Aorta (tissue), 5 donors: ENCODE measurements at regions not wholly inside any gene's neighbourhood (a gene's known extent, or its start where the extent isn't known, plus 50 kb on each side); places are given as distances from the start of the nearest gene placed in this dataset.

ENCODE experiments used
- ATAC-seq: fragments of 200-7000 bp; cut with Tn5 transposase; one replicate; pipeline ENCODE4 v1.9.1; 2022; ENCODE audit warnings: moderate library complexity; ENCODE audit not compliant: low FRiP score
- DNase-seq, 2 donors: peaks; one replicate each; pipeline ENCODE4 v3.0.0-alpha.2; 2020
- H3K27ac ChIP-seq, 2 donors: one replicate each; pipeline ENCODE4 v1.5.1; 2013; ENCODE audit warnings: low read length in 2 of 2, mild to moderate bottlenecking in 2 of 2, moderate library complexity in 2 of 2, control low read depth in 1 of 2, inconsistent platforms in 1 of 2, low read depth in 1 of 2
- H3K27me3 ChIP-seq, 2 donors: one replicate each; pipeline ENCODE4 v1.6.1; 2013; ENCODE audit warnings: control low read depth in 1 of 2, low read length in 1 of 2, mild to moderate bottlenecking in 1 of 2, moderate library complexity in 1 of 2; ENCODE audit not compliant: insufficient read depth in 2 of 2, control insufficient read depth in 1 of 2
- H3K36me3 ChIP-seq, 2 donors: one replicate each; pipeline ENCODE4 v1.6.1; 2013; ENCODE audit warnings: control low read depth in 1 of 2, low read length in 1 of 2, mild to moderate bottlenecking in 1 of 2; ENCODE audit not compliant: insufficient read depth in 2 of 2, control insufficient read depth in 1 of 2
- H3K4me1 ChIP-seq, 2 donors: one replicate each; pipeline ENCODE4 v1.6.1; 2013; ENCODE audit warnings: low read length in 2 of 2, control low read depth in 1 of 2, mild to moderate bottlenecking in 1 of 2, moderate library complexity in 1 of 2; ENCODE audit not compliant: insufficient read depth in 2 of 2, control insufficient read depth in 1 of 2
- H3K4me3 ChIP-seq, 2 donors: one replicate each; pipeline ENCODE4 v1.5.1; 2013; ENCODE audit warnings: low read length in 2 of 2, control low read depth in 1 of 2, mild to moderate bottlenecking in 1 of 2
- H3K9me3 ChIP-seq: one replicate; pipeline ENCODE4 v1.6.1; 2013; ENCODE audit warnings: mild to moderate bottlenecking, low read length; ENCODE audit not compliant: control insufficient read depth
- WGBS, 2 donors: extraction: QIAGEN DNeasy Blood & Tissue Kit; methylation state at CpG; one replicate each; pipeline ENCODE4 v1.1.7; 2013; 5-methylcytosine and 5-hydroxymethylcytosine counted together
- intact Hi-C, 2 donors: fragments of 100-400 bp; cut with DNase I; formaldehyde crosslinking; loops; one replicate each; pipeline versions ENCODE4 v1.14.2 to v1.15.0; 2022
- donor health status: healthy with polysubstance abuse.
- donor health status: Bipolar disorder and iron deficiency.
- donor health status: DM: no; HTN: no; CAD: no.
- donor health status: DM: no; HTN: no; CAD: no.
- donor health status: DM: yes; HTN: yes; CAD: no.

DNA sequence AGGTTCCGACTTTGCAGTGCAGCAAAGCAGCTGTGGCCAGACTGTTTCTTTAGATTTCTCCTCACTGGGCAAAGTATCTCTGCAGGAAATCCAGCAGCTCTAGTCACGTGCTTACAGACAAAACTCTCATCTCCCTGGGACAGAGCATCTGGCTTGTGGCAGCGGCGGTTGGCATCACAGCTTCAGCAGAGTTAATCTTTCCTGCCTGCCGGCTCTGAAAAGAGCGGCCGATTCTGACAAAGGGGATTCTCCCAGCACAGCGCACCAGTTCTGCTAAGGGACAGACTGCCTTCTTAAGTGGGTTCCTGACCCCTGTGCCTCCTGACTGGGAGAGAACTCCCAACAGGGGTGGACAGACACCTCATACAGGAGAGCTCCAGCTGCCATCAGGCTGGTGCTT, 1357.3 kb upstream of the TENM4 start:
- H3K27me3 ChIP-seq = no peaks in the 10 kb centered on the region
- WGBS, 2 donors = 64 to 66% methylated on average over 8 of the region's 8 CpGs
- no peak overlapping the region for H3K4me3 ChIP-seq
- no peaks in the 10 kb centered on the region for H3K4me1 ChIP-seq
- DNase-seq (no peak), ATAC-seq (no peak)
- H3K27ac ChIP-seq = no peak overlapping the region
- H3K9me3 ChIP-seq = peaks cover 4% of the 10 kb centered on the region
- intact Hi-C loops = no loop called here
- no peaks in the 10 kb centered on the region for H3K36me3 ChIP-seq

DNA sequence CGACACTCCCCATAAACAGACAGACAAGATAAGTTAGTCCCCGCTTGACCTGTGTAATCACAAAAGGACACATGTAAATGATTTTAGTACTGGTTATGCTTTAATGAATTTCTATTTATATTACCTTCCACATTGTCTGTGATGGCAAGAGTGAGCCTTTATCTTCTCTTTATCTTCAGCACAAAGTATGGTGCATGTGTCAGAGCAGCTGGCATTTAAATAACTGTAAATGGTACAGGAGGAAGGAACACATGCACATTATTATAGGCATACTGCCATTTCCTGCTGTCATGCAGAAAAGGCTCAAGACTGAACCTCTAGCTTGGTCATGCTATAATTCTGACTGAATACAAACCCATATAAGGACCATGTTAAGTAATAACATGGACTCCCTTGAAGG, 1342.7 kb upstream of the TENM4 start:
- Histone ChIP-seq H3K27me3 (no peaks in the 10 kb centered on the region), H3K9me3 (no peaks in the 10 kb centered on the region), H3K27ac (no peak overlapping the region), H3K36me3 (no peaks in the 10 kb centered on the region), H3K4me3 (no peak overlapping the region), H3K4me1 (no peaks in the 10 kb centered on the region)
- ATAC-seq (no peak), DNase-seq (no peak)
- WGBS, 2 donors = 81 to 86% methylated on average over 2 of the region's 2 CpGs
- intact Hi-C loops = no loop called here

DNA sequence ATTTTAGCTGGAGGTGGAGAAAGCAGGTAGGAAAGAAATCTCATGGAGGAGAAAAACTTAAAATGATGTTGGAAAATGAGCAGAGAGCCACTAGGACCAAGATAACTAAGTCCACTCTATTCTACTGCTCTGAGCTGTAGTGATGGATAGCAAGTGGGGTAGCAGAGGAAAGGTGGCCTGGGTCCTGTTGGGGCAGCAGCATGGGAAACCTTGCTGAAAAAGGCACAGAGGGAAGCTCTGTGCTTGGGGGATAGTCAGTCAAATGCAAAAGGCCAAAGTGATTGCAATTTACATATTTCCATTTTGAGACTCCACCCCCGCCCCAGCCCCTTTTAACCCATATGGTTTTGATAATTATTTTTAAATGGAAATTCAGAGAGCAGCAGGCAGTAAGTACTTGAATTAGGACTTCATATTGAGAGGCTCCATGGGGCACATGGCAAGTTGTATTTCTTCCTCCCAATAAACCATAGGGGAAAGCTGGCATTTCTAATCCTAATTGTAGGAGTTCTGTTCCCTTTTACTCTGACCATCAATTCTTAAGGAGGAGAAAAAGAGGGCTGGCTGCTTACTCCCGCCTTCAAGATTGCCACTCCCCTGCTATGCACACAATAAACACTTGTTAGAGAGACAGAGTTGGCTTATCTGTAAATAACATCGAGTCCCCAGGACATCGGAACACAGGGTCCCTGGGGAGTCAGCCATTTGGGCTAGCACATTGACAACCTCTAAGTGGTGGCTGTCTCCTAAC, 1341.5 kb upstream of the TENM4 start:
- Histone ChIP-seq H3K4me1 (no peaks in the 10 kb centered on the region), H3K27ac (no peak overlapping the region), H3K4me3 (no peak overlapping the region), H3K36me3 (no peaks in the 10 kb centered on the region), H3K9me3 (no peaks in the 10 kb centered on the region), H3K27me3 (no peaks in the 10 kb centered on the region)
- no peak for ATAC-seq
- 44 to 50% methylated on average over 4 of the region's 4 CpGs for WGBS, 2 donors
- no peak for DNase-seq
- intact Hi-C loops = no loop called here

DNA sequence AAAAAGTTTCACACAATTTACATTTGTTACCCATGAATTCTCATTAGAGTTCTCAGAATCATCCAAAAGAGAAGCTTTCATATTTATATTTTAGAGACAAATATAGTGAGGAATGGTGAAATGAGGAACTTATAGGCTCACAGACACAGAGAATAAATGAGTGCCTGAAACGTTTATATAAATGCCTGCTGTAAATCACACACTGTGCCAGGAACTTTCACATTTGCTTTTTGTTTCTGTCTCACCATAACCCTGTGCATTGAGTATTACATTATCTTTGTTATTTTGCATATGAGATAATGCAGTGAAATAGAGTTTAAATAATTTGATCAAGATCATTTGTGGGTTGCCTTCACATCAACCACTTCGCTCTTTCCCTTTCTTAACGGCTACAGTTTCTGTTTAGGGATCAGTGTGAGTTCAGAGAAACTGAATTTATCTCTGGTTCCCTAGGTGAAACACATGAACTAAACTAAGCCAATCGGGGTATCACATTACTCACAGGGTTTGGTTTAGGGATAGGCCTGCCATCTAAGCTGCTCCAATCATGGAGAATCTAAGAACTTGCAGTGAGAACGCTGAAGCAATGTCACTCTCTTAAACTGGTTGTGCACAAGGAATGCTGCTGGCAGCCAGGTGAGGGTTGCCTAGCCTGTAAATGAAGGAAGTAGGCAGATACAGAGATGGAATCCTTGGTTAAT, 1339.2 kb upstream of the TENM4 start:
- H3K9me3 ChIP-seq = no peaks in the 10 kb centered on the region
- H3K27me3 ChIP-seq = no peaks in the 10 kb centered on the region
- intact Hi-C loops = no loop called here
- DNase-seq = no peak
- H3K4me3 ChIP-seq = no peak overlapping the region
- H3K27ac ChIP-seq = no peak overlapping the region
- ATAC-seq = no peak
- H3K36me3 ChIP-seq = no peaks in the 10 kb centered on the region
- no peaks in the 10 kb centered on the region for H3K4me1 ChIP-seq
- 31 to 37% methylated on average over 5 of the region's 5 CpGs for WGBS, 2 donors

DNA sequence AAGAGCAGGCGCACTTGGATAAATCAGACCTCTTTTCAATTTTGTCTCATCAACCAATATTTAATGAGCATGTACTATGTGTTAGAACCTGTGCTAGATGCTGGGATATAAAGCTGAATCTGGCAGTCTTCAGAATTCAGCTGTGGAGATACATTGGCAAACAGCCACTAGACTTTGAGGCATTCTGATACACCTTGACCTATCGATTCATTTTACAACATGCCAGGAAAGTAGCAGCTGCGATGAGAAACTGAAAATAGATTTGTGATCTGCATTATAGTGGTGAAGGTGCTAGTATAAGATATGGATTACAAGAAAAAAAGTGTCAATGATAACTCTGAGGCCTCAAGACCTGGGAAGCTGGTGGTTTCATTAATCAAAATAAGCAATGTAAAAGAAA, 1338.1 kb upstream of the TENM4 start:
- no peaks in the 10 kb centered on the region for H3K27me3 ChIP-seq
- 87 to 90% methylated on average over 3 of the region's 3 CpGs for WGBS, 2 donors
- H3K4me3 ChIP-seq = no peak overlapping the region
- intact Hi-C loops = no loop called here
- ATAC-seq (no peak), DNase-seq (no peak)
- no peak overlapping the region for H3K27ac ChIP-seq
- no peaks in the 10 kb centered on the region for H3K36me3 ChIP-seq
- H3K9me3 ChIP-seq = no peaks in the 10 kb centered on the region
- H3K4me1 ChIP-seq = no peaks in the 10 kb centered on the region

DNA sequence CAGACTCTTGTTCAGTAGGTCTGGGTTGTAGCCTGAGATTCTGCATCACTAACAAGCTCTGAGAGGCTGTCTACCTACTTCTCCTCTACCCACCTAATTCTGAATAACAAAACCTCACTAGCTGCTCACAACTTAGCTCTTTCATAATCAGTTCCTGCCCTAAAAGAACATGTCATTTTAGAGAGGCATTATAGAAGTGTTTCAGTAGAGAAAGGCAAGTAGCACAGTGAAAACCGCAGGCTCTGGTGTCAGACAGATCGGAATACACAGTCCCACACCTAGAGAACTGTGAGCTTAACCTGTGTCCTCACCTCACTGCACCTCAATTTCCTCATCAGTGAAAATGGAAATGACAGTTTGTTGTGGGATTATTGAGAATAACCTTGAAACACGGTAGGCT, 1337.6 kb upstream of the TENM4 start:
- H3K27ac ChIP-seq = no peak overlapping the region
- no peak overlapping the region for H3K4me3 ChIP-seq
- no peaks in the 10 kb centered on the region for H3K9me3 ChIP-seq
- no peak for ATAC-seq
- no peak for DNase-seq
- no peaks in the 10 kb centered on the region for H3K27me3 ChIP-seq
- 77 to 81% methylated on average over 3 of the region's 3 CpGs for WGBS, 2 donors
- intact Hi-C loops = no loop called here
- H3K4me1 ChIP-seq = no peaks in the 10 kb centered on the region
- no peaks in the 10 kb centered on the region for H3K36me3 ChIP-seq

DNA sequence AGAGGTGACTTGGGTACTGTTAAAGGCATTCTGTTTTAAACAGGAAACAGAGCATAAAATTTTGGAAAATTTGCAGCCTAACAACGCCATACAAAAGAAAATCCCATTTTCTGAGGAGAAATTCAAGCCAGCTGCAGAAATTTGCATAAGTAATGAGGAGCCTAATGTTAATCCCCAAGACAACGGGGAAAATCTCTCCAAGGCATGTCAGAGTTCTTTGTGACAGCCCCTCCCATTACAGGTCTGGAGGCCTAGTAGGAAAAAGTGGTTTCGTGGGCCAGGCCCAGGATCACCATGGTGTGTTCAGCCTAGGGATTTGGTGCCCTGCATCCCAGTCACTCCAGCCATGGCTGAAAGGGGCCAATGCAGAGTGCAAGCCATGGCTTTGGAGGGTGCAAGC, 1333.1 kb upstream of the TENM4 start:
- ATAC-seq (no peak), DNase-seq (no peak)
- Histone ChIP-seq H3K4me1 (no peaks in the 10 kb centered on the region), H3K27me3 (no peaks in the 10 kb centered on the region), H3K36me3 (no peaks in the 10 kb centered on the region), H3K9me3 (no peaks in the 10 kb centered on the region), H3K4me3 (no peak overlapping the region), H3K27ac (no peak overlapping the region)
- 87 to 89% methylated on average over 3 of the region's 3 CpGs for WGBS, 2 donors
- intact Hi-C loops = no loop called here

DNA sequence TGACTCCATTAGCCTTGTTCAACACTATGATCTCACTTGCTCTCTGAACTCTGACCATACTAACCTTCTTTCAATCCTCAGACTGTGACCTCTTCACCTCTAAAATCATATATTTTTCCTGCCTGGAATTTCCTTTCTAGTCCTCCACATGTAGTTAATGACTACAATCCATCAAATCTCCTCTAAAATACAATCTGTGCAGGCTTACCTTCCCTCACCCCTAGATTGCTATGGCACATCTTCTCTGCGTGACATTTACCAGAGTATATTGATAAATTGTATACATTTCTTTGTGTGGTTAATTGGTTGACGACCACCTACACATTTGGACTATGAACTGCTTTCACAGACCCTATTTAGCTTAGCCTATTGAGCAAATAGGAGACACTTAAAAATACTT, 1330.2 kb upstream of the TENM4 start:
- H3K27ac ChIP-seq = no peak overlapping the region
- no peaks in the 10 kb centered on the region for H3K36me3 ChIP-seq
- no peak for ATAC-seq
- no peaks in the 10 kb centered on the region for H3K9me3 ChIP-seq
- 48 to 49% methylated on average over 2 of the region's 2 CpGs for WGBS, 2 donors
- H3K27me3 ChIP-seq = no peaks in the 10 kb centered on the region
- intact Hi-C loops = no loop called here
- H3K4me1 ChIP-seq = no peaks in the 10 kb centered on the region
- DNase-seq = no peak
- H3K4me3 ChIP-seq = no peak overlapping the region

DNA sequence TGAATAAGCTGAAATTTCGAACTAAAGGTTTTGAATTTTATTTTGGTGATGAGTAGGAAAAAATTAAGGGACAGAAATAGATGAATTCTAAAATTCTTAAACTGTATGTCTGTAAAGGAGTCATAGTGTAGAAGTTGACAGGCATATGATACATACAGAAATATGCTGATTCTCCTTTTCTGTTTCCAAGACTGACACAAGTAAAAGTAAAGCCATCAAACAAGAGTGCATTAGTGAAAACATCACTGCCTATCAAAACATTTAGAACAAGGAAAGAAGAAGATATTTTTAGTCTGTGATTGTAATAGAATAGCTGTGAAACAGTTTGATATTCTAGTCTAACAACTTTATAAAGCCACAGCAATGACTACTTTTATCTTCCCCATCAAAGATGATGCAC, 1318.0 kb upstream of the TENM4 start:
- H3K36me3 ChIP-seq = no peaks in the 10 kb centered on the region
- no peaks in the 10 kb centered on the region for H3K9me3 ChIP-seq
- ATAC-seq (no peak), DNase-seq (no peak)
- intact Hi-C loops = no loop called here
- H3K27me3 ChIP-seq = no peaks in the 10 kb centered on the region
- WGBS, 2 donors = 82 to 85% methylated on average over 1 of the region's 1 CpG
- no peak overlapping the region for H3K27ac ChIP-seq
- H3K4me3 ChIP-seq = no peak overlapping the region
- no peaks in the 10 kb centered on the region for H3K4me1 ChIP-seq
